Frontal cortex (tissue), 3 donors: ENCODE measurements at regions not wholly inside any gene's neighbourhood (a gene's known extent, or its start where the extent isn't known, plus 50 kb on each side); places are given as distances from the start of the nearest gene placed in this dataset.
"Not testable (repeated sequence)": the region's sequence is repeated elsewhere in the genome, so short reads cannot be mapped to it uniquely, and the experiment has no call there.

ENCODE experiments used
- DNase-seq, 2 donors: peaks; one replicate each; pipeline ENCODE4 v3.0.0; 2012; ENCODE audit warnings: low spot score in 2 of 2
- FAIRE-seq: peaks from 2 replicates; lab custom pipeline; 2012; peaks lifted over from hg19 to GRCh38; lab: Jason Lieb, UNC
- donor health status: control.
- donor health status: control.
- donor health status: control.

DNA sequence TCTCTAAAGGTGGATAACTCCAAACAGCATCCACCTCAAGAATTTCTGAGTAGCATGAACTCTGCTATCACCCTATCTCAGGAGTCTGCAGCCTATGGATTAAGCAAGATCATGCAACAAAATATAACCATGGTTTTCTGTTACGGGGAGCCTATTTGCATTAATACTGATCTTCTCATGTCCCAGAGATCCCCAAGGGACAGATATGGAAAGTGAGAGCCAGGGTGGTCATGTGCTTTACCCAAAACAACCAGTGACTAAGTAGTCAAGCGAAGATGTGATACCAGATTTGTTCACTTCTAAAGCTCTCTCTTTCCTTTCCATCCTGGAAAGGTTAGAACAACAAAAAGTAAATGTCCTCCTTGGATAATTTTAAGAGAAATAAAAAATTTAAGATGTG is 125.1 kb downstream of the PRRX1 start:
- DNase-seq: no peak
- FAIRE-seq: no peak

DNA sequence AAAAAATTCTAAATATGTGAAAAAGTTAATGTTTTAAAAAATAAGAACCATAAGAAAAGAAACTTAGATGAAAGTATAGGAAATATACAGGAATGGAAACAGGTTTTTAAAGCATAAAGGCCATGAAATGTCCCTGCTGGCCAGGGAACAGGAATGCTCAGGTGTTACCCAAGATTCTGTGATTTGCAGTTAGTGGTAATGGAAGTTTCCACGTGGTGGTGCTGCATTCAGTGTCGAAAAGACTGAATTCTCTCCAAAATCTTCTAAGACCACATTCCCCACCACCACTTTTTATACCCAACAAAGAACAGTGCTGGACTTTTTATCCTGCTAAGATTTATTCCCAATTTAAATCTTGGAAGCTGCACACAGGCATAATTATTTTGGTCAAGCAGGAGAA is 126.2 kb downstream of the PRRX1 start:
- FAIRE-seq (no peak), DNase-seq (no peak)

DNA sequence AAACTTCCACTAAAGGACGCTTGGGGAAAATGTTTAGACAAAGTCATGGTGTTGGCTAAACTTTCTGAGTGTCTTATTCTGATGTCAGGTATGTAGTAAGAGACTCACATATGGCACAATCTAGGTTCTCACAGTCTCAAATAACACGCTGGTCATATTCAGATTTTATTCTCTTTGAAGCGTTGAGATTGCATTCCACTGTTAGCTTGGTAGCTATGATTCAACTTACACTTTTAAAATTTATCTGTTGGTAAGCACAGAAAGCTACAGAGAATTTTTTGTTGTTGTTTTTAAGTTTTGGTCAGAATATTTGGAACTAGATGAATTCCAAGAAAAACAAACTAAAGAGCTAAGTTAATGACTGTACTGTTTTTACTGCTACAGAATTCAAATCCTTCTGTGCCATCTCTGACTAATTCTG is 126.7 kb downstream of the PRRX1 start:
- FAIRE-seq (no peak), DNase-seq (no peak)

DNA sequence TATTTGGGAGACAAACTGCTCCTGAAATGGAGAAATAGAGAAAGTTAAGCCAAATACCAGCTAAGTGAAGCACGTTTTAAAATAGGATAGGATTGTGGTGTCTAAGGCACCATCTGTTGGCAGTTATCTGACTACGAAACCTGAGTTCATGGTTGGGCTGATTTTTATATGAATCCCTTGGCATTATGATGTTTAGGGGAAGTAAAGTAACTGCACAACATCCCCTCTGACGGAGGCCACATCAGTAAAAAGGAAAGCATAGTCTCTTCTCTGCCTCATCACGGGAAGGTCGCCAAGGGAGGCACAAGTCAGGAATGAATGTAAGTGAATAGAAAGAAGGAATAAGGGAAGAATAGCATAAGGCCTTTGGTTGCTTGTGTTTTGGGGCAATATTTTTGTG is 128.0 kb downstream of the PRRX1 start:
- DNase-seq (no peak), FAIRE-seq (no peak)

DNA sequence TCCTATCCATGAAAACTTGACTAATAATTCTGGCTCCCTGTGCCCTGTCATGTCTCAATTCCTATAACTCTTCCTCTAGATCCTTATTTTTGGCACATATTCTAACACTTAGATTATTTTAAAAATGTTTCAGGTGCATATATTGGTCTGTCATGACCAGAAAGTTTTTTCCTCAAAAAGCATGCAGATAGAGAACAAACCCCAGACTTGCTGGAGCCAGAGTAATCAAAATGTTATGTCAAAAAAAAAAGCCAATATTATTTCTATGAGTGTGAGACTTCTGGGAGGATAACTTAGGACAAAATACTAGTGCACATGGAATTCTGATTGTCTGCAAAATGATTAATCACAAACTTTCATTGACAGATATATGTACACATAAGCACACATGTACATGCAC is 135.1 kb upstream of the MROH9 start:
- no peak for FAIRE-seq
- no peak for DNase-seq

DNA sequence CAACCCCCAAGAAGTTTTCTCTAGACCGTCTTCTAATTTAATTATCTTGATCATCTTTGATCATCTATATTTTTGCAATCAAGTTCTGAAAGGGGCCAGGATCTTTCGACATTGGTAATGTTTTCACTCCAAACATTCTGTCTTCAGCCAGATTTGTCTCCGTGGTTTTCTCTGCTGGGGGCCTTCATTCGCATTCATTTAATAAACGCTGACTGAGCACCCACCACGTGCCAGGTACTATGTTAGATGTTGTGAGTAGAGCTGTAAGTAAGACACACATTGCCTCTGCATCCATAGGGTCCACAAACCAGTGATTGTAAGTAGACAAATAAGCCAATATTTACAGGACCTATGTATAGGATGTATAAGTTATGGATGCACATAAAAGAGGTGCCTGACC is 134.5 kb upstream of the MROH9 start:
- no peak for FAIRE-seq

DNA sequence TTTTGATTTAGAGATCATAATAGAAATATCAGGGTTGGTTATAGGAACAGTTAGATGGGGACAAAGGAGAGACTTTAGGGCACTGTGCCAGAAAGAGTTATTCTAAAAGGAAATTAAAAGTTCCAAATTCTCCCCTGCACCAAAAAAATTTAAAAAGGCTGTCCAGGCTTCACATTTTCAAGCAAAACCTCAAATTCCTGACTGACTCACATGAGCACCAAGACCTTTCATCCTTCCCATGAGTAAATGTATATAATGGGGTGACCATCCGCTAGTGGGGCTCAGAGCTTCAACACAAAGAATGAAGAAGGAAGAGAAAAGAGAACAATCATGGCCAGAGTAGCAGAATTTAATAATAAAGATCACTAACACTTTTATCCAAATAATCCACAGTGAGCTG is 131.6 kb upstream of the MROH9 start:
- FAIRE-seq: no peak
- DNase-seq: no peak

More for the DNA sequence above, 134.5 kb upstream of the MROH9 start:
- DNase-seq: no peak

DNA sequence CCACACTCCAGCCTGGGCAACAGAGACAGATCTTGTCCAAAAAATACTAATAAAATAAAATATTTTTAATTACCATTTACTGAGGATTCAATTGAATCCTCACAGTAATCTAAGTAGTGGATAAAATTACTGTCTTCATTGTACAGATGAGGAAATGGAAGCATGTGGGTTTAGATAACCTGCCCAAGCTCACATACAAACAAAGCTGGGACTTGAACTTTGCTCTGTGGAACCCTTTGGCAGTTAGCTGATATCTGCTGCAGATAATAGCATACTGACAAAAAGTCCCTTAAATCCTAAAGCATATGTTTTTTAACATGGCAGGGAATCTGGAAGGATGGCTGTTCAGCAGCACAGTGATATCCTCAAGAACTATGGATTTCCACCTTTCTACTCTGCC is 130.9 kb upstream of the MROH9 start:
- FAIRE-seq (no peak), DNase-seq (no peak)

DNA sequence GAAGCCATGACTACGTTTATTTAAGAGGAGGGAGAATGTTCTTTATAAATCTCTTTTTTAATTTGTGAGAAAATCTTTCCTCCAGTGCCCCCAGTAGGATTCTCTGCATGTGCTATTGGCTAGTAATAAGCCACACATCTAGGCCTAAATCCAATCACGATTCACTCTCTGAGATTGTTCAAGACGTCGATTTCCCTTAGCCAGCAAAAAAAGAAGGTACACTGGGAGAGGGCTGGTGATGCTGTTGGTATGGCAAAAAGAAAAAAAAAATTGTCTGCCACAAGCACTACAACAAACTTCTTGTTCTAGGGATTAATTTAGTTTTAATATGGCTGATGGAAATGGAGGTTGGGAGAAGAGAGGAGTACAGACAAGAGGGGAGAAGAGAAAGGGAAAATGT is 130.5 kb upstream of the MROH9 start:
- FAIRE-seq: no peak
- DNase-seq: no peak

DNA sequence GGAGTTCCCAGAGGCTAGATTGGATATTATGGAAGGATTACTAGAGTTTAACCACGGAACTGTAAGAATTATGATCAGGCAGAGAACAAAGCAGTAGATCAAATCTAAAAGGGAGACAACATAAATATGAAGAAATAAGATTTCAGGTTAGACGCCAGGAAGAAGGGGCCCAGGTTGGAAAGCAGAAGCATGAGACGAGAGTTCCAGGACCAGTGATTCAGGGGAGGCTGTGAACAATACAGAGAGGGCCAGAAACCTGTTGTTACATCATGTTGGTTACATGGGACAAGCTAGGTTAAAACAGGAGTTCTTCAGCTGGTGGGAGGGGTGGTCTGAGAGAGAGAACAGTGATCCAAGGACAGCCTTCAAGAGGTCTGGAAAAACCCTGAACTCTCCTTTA is 128.4 kb upstream of the MROH9 start:
- FAIRE-seq: no peak

DNA sequence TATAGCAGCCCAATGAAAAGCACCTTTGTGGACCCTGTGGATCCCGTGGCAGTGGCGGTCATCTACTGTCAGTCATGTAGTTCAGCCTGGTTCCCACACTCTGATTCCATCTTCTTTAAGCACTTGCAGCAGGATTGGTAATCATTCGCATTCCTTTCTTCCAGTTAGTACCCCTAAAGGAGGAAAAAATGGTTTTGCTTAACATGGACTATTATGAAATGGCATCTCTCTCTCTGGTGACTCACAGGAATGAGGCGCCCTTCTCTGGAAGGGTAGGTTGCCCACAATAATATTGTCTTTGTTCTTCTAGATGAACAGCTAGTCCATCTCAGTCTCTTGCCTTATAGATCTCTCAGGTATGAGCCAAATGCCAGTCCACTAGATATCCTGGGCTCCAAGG is 127.9 kb upstream of the MROH9 start:
- DNase-seq: no peak
- FAIRE-seq: no peak

More for the DNA sequence above, 128.4 kb upstream of the MROH9 start:
- DNase-seq: no peak

DNA sequence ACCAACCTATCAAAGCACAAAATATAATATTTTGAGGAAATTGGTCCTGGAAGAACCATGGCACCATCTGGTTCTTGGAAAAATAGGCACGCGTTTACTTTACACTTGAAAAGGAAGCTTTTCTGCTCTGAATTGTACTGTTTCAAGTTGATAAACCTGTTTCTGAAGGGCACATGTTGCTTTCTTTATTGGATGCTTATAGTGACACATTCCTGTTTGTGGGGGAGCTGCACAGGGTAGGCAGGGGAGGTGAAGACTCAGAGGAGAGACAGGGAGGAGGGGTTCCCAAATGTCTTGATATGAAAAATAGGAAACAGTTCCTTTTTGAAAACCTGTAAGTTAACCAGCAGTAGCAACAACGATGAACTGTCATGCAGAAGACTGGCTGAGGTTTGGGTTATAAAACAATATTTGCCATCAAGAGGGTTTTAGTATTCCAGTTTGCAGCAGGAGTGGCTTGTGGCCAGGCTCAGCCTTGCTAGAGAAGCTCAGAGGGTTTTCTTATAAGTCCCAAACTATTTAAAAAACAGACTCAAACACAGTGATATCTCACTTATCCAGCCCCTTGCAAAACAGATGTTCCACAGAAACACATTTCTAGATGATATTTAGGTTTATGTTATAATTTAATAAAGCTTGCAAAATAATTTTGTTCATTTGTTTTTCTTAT is 127.0 kb upstream of the MROH9 start:
- FAIRE-seq: no peak
- no peak for DNase-seq

DNA sequence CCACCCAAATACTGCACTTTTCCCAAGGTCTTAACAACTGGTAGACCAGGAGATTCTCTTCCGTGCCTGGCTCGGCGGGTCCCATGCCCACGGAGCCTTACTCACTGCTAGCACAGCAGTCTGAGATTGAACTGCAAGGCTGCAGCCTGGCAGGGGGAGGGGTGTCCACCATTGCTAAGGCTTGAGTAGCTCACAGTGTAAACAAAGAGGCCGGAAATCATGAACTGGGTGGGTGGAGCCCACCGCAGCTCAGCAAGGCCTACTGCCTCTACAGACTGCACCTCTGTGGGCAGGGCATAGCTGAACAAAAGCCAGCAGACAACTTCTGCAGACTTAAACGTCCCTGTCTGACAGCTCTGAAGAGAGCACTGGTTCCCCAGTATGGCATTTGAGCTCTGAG is 124.3 kb upstream of the MROH9 start:
- not testable (repeated sequence) for DNase-seq, FAIRE-seq

DNA sequence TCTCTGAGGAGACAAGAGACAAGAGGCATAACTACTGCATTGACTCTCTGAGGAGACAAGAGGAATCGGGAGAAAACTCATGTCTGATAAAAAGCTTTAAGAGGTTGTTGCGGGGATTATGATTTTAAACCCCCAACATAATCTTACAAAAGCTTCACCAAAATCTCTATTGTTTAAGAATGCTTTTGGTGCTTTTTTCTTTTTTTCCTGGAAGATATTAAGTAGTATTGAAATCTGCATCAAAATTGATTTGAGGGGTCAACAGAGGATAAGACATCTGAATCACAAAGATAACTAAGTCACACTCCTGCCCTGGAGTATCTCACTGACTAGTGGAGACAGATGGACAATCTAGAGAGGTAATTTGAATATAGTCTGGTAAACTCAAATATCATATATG is 115.6 kb upstream of the MROH9 start:
- no peak for DNase-seq
- FAIRE-seq: no peak

DNA sequence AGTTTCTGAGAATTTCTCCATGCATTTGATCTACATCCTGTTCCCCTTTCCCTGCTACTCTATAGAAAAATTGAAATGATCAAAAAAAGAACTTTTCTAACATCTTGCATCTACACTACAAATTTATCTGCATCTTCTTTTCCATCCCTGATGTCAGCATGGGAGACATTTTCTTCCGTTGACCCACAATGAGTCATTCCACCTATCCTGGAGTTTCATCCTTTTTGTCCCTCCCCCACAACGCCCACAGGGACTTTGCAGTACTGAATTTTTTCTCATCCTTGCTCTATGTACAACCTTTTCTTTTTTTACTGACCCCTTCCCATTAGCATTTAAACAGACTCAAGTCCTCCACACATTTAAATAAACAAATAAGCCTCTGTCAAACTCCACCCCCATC is 112.2 kb upstream of the MROH9 start:
- DNase-seq (no peak), FAIRE-seq (no peak)

DNA sequence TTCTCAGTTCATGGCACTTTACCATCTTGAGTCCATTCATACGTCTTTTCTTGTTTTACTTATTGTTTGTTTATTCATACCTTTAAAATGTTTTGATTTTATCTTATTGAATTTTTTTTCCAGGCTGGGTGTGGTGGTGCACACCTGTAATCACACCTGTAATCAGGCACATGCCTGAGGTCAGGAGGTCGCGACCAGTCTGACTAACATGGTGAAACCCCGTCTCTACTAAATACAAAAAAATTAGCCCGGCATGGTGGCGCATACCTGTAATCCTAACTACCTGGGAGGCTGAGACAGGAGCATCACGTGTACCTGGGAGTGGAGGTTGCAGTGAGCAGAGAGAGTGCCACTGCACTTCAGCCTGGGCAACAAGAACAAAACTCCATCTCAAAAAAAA is 104.1 kb upstream of the MROH9 start:
- no peak for DNase-seq
- FAIRE-seq: no peak

DNA sequence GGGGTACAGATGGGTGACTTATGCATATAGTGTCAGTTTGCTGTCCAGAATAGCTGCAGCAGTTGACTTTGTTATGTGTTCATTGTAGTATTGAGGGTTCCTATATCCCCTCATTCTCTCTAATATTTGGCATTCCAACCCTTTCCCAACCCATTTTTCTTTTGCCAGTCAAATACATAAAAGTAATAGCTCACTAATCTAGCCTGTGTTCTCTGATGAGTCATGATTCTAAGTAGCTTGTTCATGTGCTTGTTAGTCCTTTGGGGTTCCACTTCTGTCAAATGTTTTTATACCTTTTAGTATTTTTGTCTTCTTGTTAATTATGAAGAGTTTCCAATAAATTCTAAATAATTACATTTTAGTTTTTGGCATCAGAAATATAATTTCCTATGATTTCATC is 99.2 kb upstream of the MROH9 start:
- DNase-seq: no peak

DNA sequence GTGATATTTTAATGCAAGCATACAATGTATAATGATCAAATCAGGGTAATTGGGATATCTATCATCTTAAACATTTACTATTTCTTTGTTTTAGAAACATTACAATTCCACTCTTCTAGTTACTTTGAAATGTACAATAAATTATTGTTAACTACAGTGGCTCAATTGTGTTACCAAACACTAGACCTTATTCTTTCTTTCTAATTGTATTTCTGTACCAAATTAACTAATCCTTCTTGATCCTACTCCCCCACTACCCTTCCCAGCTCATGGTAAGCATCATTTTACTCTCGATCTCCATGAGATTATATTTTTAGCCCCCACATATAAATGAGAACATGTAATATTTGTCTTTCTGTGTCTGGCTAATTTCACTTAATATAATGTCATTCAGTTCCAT is 95.0 kb upstream of the MROH9 start:
- no peak for FAIRE-seq
- no peak for DNase-seq

More for the DNA sequence above, 99.2 kb upstream of the MROH9 start:
- FAIRE-seq: no peak

DNA sequence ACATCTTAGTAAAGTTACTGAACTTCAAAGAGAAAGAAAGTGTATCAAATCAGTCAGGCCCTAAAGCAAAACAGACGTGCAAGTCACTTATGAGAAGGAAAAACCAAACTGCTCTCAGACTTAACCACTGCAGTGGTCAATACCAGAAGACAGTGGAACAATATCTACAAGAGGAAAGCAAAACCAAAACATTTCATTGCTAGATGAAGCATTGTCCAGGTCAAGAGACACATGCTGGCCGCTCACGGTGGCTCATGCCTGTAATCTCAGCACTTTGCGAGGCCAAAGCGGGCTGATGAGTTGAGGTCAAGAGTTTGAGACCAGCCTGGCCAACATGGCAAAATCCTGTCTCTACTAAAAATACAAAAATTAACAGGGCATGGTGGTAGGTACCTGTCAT is 82.0 kb upstream of the MROH9 start:
- no peak for FAIRE-seq
- no peak for DNase-seq

DNA sequence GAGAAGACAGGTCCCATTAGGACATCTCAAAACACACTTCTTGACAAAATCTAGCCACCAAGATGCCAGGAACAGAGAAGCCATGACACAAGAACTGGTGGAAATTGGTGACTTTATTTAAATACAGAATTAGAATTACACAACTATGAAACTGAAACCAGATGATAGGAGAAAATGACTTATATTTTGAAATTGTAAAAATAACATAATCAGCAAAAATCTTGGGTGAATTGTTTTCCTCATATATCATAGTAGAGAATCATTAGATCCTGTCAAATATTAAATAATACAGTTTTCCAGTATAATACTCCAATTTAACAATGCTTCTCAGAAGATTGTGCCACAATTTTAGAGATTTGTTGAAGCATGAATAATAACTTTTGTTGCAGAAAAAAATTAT is 81.5 kb upstream of the MROH9 start:
- FAIRE-seq: no peak

DNA sequence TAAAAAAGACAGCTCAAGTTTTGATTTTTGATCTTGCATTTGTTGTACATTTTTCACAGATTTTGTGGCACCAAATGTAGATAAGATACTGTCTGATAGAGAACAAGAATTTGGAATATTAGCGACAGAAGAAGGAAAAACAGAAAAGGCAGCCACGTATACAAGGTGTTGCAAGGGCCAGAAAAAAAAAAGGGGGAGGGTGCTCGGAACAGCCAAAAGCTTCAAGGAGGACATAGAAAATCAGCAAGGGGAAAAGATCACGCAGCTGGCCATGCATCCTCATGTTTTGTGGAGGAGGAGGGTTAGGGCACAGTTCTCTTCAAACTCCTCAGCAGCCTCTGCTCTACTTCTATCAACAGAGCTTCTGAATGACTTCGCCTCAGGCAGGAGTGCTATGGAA is 80.7 kb upstream of the MROH9 start:
- DNase-seq: no peak
- FAIRE-seq: no peak

More for the DNA sequence above, 81.5 kb upstream of the MROH9 start:
- no peak for DNase-seq

DNA sequence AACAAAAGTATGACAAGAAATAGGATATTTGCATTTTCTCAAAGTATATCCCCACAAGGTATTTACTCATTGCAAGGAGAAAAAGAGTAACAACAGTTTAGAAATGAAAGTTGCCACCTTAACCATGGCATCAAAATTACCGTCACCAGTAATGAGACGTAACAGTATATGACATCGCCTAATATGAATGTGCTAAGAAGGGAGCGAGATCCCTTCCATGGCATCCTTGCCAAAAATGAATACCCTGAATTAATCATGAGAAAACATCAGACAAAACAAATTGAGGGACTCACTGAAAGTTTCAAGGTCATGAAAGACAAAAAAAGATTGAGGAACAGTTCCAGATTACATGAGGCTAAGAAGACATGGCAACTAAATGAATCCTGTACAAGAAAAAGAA is 78.9 kb upstream of the MROH9 start:
- FAIRE-seq: no peak
- DNase-seq: no peak
